Nephron (organoid): ENCODE measurements at regions not wholly inside any gene's neighbourhood (a gene's known extent, or its start where the extent isn't known, plus 50 kb on each side); places are given as distances from the start of the nearest gene placed in this dataset.
A peak's percentile ranks its signal among the peaks of the same experiment; 100 is the strongest.

ENCODE experiments used
- H3K27ac Mint-ChIP-seq, 3 experiments: 2 replicates each; pipeline ENCODE4 v1.8.0; 2020; ENCODE audit warnings: mixed read lengths in 3 of 3, mild to moderate bottlenecking in 2 of 3, moderate library complexity in 1 of 3
- H3K27me3 Mint-ChIP-seq: 2 replicates; pipeline ENCODE4 v1.8.0; 2021; ENCODE audit warnings: low read depth, mild to moderate bottlenecking, moderate library complexity, mixed read lengths
- H3K36me3 Mint-ChIP-seq: 2 replicates; pipeline ENCODE4 v1.8.0; 2020; ENCODE audit warnings: low read depth, mixed read lengths
- H3K4me1 Mint-ChIP-seq: 2 replicates; pipeline ENCODE4 v1.8.0; 2020; ENCODE audit warnings: mixed read lengths
- H3K4me3 Mint-ChIP-seq, 3 experiments: 2 replicates each; pipeline ENCODE4 v1.8.0; 2020; ENCODE audit warnings: mild to moderate bottlenecking in 3 of 3, mixed read lengths in 3 of 3, moderate library complexity in 2 of 3
- H3K9me3 Mint-ChIP-seq: 2 replicates; pipeline ENCODE4 v1.8.0; 2020; ENCODE audit warnings: mixed read lengths
- CTCF ChIP-seq, 3 experiments: fragments of 200-600 bp; sonication (generic); IDR thresholded peaks; one replicate each; pipeline ENCODE4 v1.5.0; 2021; ENCODE audit warnings: antibody characterized with exemption in 3 of 3; ENCODE audit not compliant: unreplicated experiment in 3 of 3

GRCh38 chr2:137886083-137886831 lies 78.0 kb upstream of the HNMT start:
- no peaks in the 10 kb centered on the region for H3K9me3 Mint-ChIP-seq
- TF ChIP-seq CTCF (IDR thresholded peaks at IDR 0.05; ENCODE audit: unreplicated experiment in 3 of 3) = peak in 1 of 3 experiments; percentile 4
- H3K36me3 Mint-ChIP-seq = no peaks in the 10 kb centered on the region
- peaks cover 10% of the 10 kb centered on the region for H3K4me1 Mint-ChIP-seq
- H3K27me3 Mint-ChIP-seq = peaks cover 22% of the 10 kb centered on the region
- H3K4me3 Mint-ChIP-seq = no peak overlapping the region
- H3K27ac Mint-ChIP-seq = no peak overlapping the region

GRCh38 chr2:137888845-137889244 lies 75.4 kb upstream of the HNMT start:
- no peak overlapping the region for H3K27ac Mint-ChIP-seq
- peaks cover 22% of the 10 kb centered on the region for H3K4me1 Mint-ChIP-seq
- TF ChIP-seq CTCF (IDR thresholded peaks at IDR 0.05; ENCODE audit: unreplicated experiment in 3 of 3) = peak; percentile 45 to 60 (median 47)
- no peaks in the 10 kb centered on the region for H3K9me3 Mint-ChIP-seq
- no peak overlapping the region for H3K4me3 Mint-ChIP-seq
- H3K27me3 Mint-ChIP-seq = peaks cover 22% of the 10 kb centered on the region
- no peaks in the 10 kb centered on the region for H3K36me3 Mint-ChIP-seq

GRCh38 chr2:137892739-137893138 lies 71.5 kb upstream of the HNMT start:
- no peaks in the 10 kb centered on the region for H3K36me3 Mint-ChIP-seq
- TF ChIP-seq CTCF (IDR thresholded peaks at IDR 0.05; ENCODE audit: unreplicated experiment in 3 of 3) = no peak
- no peak overlapping the region for H3K27ac Mint-ChIP-seq
- H3K4me1 Mint-ChIP-seq = peaks cover 36% of the 10 kb centered on the region
- H3K4me3 Mint-ChIP-seq = no peak overlapping the region
- H3K9me3 Mint-ChIP-seq = no peaks in the 10 kb centered on the region
- H3K27me3 Mint-ChIP-seq = peaks cover 26% of the 10 kb centered on the region

- no peak overlapping the region for H3K27ac Mint-ChIP-seq
- no peak for TF ChIP-seq CTCF (IDR thresholded peaks at IDR 0.05; ENCODE audit: unreplicated experiment in 3 of 3)
- H3K4me3 Mint-ChIP-seq = no peak overlapping the region
- no peaks in the 10 kb centered on the region for H3K9me3 Mint-ChIP-seq
- H3K36me3 Mint-ChIP-seq = no peaks in the 10 kb centered on the region
- H3K4me1 Mint-ChIP-seq = peaks cover 36% of the 10 kb centered on the region
- peaks cover 26% of the 10 kb centered on the region for H3K27me3 Mint-ChIP-seq
Observed at GRCh38 chr2:137893145-137893544, 71.1 kb upstream of the HNMT start.

- Mint-ChIP-seq H3K4me1 (peaks cover 31% of the 10 kb centered on the region), H3K27ac (no peak overlapping the region), H3K4me3 (no peak overlapping the region), H3K9me3 (no peaks in the 10 kb centered on the region), H3K27me3 (peaks cover 9% of the 10 kb centered on the region), H3K36me3 (no peaks in the 10 kb centered on the region)
- no peak for TF ChIP-seq CTCF (IDR thresholded peaks at IDR 0.05; ENCODE audit: unreplicated experiment in 3 of 3)
Observed at GRCh38 chr2:137896467-137896866, 67.8 kb upstream of the HNMT start.

- H3K27ac Mint-ChIP-seq = no peak overlapping the region
Observed at GRCh38 chr2:137897082-137897481, 67.2 kb upstream of the HNMT start.

More at GRCh38 chr2:137897082-137897481, 67.2 kb upstream of the HNMT start:
- Mint-ChIP-seq H3K36me3 (no peaks in the 10 kb centered on the region), H3K27me3 (peaks cover 9% of the 10 kb centered on the region), H3K9me3 (no peaks in the 10 kb centered on the region), H3K4me3 (no peak overlapping the region), H3K4me1 (peaks cover 31% of the 10 kb centered on the region)
- TF ChIP-seq CTCF (IDR thresholded peaks at IDR 0.05; ENCODE audit: unreplicated experiment in 3 of 3) = no peak
